Panc1 (cell line): ENCODE measurements at regions not wholly inside any gene's neighbourhood (a gene's known extent, or its start where the extent isn't known, plus 50 kb on each side); places are given as distances from the start of the nearest gene placed in this dataset.

Source experiments
- ATAC-seq: fragments of 200-7000 bp; cut with Tn5 transposase; 2 replicates; pipeline ENCODE4 v1.9.1; 2020; ENCODE audit warnings: mild to moderate bottlenecking, moderate library complexity
- BruUV-seq: library from RNA; stranded (reverse); fragments of 400-500 nt; replicated peaks from 2 replicates; lab custom pipeline; 2021; lab: Mats Ljungman, UMichigan
- CTCF ChIA-PET: fragments of 300-600 bp; sonication (Branson Sonifier 250); formaldehyde crosslinking; loops from one replicate; lab custom pipeline; 2022; ENCODE audit warnings: antibody characterized with exemption; lab: Charles Lee
- POLR2A ChIA-PET: fragments of 300-600 bp; sonication (Branson Sonifier 250); formaldehyde crosslinking; loops from one replicate; lab custom pipeline; 2022; ENCODE audit warnings: antibody characterized with exemption; lab: Charles Lee
- DNase-seq: peaks from one replicate; pipeline ENCODE4 v3.0.0-alpha.2; 2010; ENCODE audit warnings: low read depth, low spot score
- H3K27ac ChIP-seq: 2 replicates; pipeline ENCODE4 v1.5.1; 2011; ENCODE audit warnings: mild to moderate bottlenecking, low read length, inconsistent platforms
- H3K27me3 ChIP-seq: fragments of 200-500 bp; sonication (Bioruptor generic); 2 replicates; pipeline ENCODE4 v1.6.0; 2014; ENCODE audit warnings: low read length, inconsistent platforms; ENCODE audit not compliant: control insufficient read depth, insufficient read depth
- H3K36me3 ChIP-seq: fragments of 200-500 bp; sonication (Bioruptor generic); 2 replicates; pipeline ENCODE4 v1.5.1; 2014; ENCODE audit warnings: inconsistent platforms, mild to moderate bottlenecking, low read length, moderate library complexity; ENCODE audit not compliant: control insufficient read depth, insufficient read depth
- H3K4me1 ChIP-seq: 2 replicates; pipeline ENCODE4 v1.5.1; 2011; ENCODE audit warnings: inconsistent platforms, mild to moderate bottlenecking, low read length, moderate library complexity; ENCODE audit not compliant: control insufficient read depth, insufficient read depth
- H3K4me3 ChIP-seq, 2 experiments: 2 replicates each; pipeline ENCODE4 v1.5.1; 2011 to 2012; ENCODE audit warnings: low read depth in 2 of 2, low read length in 2 of 2, mild to moderate bottlenecking in 2 of 2, inconsistent platforms in 1 of 2, moderate library complexity in 1 of 2
- H3K9me3 ChIP-seq: fragments of 200-500 bp; sonication (Bioruptor generic); 2 replicates; pipeline ENCODE4 v1.5.1; 2014; ENCODE audit warnings: low read depth, mild to moderate bottlenecking, inconsistent platforms, low read length, moderate library complexity; ENCODE audit not compliant: control insufficient read depth, insufficient read depth
- POLR2AphosphoS5 ChIP-seq: IDR thresholded peaks from 2 replicates; pipeline ENCODE4 v1.6.1; 2012; ENCODE audit warnings: mild to moderate bottlenecking, low read depth, low read length, moderate library complexity
- SIN3A ChIP-seq: IDR thresholded peaks from 2 replicates; pipeline ENCODE4 v1.6.1; 2012; ENCODE audit warnings: low read depth, mild to moderate bottlenecking, low read length, moderate library complexity, borderline replicate concordance; ENCODE audit not compliant: insufficient read depth
- in situ Hi-C: cut with HindIII; loops from 2 replicates; pipeline ENCODE4 v1.10.0; 2016; ENCODE audit warnings: low sequenced_read_pairs, low pct_unique_long_range_greater_than_20kb
- intact Hi-C: fragments of 100-400 bp; cut with micrococcal nuclease; formaldehyde crosslinking; loops from one replicate; pipeline ENCODE4 v1.10.0; 2022; ENCODE audit not compliant: unreplicated experiment
- TF ChIP-seq, protein P1 (sequence below): fragments of 450-650 bp; IDR thresholded peaks from 2 replicates; pipeline ENCODE4 v1.5.1; 2017; ENCODE audit warnings: mild to moderate bottlenecking
- TF ChIP-seq, protein P2 (sequence below), 2 experiments: IDR thresholded peaks; 2 replicates each; pipeline ENCODE4 v1.6.1; 2011 to 2012; ENCODE audit warnings: low read depth in 2 of 2, control low read depth in 1 of 2, low read length in 1 of 2, mild to moderate bottlenecking in 1 of 2, moderate library complexity in 1 of 2; ENCODE audit not compliant: insufficient read depth in 1 of 2

DNA sequence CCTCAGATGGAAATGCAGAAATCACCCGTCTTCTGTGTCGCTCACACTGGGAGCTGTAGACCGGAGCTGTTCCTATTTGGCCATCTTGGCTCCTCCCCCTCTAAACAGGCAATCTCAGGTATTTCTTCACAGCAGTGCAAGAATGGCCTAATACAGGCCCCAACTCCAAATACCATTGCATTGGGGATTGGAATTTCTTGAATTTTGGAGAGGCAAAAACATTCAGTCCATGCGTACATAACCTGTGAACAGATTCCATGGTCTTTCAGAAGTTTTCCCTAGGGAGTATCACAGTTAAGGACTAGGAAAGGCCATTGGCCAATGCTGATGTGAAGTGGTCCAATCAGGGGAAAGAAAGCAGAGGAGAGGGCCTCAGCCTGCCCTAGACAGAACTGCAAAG, 128.2 kb upstream of the NOCT start:
- DNase-seq: no peak
- Histone ChIP-seq H3K27ac (no peak overlapping the region), H3K4me1 (no peaks in the 10 kb centered on the region), H3K4me3 (no peak overlapping the region), H3K27me3 (no peaks in the 10 kb centered on the region), H3K36me3 (no peaks in the 10 kb centered on the region), H3K9me3 (no peaks in the 10 kb centered on the region)
- BruUV-seq: no TSS peak
- ChIA-PET CTCF (no interaction called here), POLR2A (no interaction called here)
- in situ Hi-C loops: no loop called here
- ATAC-seq: no peak
- intact Hi-C loops: no loop called here
- TF ChIP-seq POLR2AphosphoS5: no peak
- TF ChIP-seq, protein P1, sequence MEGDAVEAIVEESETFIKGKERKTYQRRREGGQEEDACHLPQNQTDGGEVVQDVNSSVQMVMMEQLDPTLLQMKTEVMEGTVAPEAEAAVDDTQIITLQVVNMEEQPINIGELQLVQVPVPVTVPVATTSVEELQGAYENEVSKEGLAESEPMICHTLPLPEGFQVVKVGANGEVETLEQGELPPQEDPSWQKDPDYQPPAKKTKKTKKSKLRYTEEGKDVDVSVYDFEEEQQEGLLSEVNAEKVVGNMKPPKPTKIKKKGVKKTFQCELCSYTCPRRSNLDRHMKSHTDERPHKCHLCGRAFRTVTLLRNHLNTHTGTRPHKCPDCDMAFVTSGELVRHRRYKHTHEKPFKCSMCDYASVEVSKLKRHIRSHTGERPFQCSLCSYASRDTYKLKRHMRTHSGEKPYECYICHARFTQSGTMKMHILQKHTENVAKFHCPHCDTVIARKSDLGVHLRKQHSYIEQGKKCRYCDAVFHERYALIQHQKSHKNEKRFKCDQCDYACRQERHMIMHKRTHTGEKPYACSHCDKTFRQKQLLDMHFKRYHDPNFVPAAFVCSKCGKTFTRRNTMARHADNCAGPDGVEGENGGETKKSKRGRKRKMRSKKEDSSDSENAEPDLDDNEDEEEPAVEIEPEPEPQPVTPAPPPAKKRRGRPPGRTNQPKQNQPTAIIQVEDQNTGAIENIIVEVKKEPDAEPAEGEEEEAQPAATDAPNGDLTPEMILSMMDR: no peak
- TF ChIP-seq, protein P2, sequence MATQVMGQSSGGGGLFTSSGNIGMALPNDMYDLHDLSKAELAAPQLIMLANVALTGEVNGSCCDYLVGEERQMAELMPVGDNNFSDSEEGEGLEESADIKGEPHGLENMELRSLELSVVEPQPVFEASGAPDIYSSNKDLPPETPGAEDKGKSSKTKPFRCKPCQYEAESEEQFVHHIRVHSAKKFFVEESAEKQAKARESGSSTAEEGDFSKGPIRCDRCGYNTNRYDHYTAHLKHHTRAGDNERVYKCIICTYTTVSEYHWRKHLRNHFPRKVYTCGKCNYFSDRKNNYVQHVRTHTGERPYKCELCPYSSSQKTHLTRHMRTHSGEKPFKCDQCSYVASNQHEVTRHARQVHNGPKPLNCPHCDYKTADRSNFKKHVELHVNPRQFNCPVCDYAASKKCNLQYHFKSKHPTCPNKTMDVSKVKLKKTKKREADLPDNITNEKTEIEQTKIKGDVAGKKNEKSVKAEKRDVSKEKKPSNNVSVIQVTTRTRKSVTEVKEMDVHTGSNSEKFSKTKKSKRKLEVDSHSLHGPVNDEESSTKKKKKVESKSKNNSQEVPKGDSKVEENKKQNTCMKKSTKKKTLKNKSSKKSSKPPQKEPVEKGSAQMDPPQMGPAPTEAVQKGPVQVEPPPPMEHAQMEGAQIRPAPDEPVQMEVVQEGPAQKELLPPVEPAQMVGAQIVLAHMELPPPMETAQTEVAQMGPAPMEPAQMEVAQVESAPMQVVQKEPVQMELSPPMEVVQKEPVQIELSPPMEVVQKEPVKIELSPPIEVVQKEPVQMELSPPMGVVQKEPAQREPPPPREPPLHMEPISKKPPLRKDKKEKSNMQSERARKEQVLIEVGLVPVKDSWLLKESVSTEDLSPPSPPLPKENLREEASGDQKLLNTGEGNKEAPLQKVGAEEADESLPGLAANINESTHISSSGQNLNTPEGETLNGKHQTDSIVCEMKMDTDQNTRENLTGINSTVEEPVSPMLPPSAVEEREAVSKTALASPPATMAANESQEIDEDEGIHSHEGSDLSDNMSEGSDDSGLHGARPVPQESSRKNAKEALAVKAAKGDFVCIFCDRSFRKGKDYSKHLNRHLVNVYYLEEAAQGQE (IDR thresholded peaks at IDR 0.05; ENCODE audit: insufficient read depth in 1 of 2, low read depth in 2 of 2, low read length in 1 of 2): no peak

DNA sequence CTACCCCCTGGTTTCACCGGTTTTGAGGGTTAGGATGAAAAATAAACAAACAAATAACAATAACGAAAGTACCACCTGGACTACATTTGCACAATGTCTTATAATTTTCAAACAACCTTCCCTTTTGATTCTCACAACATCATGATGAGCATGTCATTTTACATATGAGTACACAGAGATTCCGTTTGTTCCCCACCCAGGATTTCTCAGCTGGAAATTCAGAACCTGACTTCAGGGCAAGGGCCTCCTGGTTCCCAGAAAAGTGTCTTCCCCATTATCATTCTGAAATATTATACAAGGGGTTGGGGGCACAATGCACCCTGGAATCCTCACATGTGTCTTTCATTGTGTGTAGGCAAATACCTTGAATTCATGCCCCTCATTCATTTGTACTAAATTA, 135.8 kb upstream of the NOCT start:
- Histone ChIP-seq H3K27ac (no peak overlapping the region), H3K27me3 (no peaks in the 10 kb centered on the region), H3K4me3 (no peak overlapping the region), H3K9me3 (no peaks in the 10 kb centered on the region), H3K4me1 (no peaks in the 10 kb centered on the region), H3K36me3 (no peaks in the 10 kb centered on the region)
- CTCF ChIA-PET: no interaction called here
- intact Hi-C loops (loop anchor here (10.0 kb wide), 1 partner anchor 695 kb away; no protein-coding TSS in a partner anchor), in situ Hi-C loops (no loop called here)
- POLR2A ChIA-PET: no interaction called here
- ATAC-seq: no peak
- TF ChIP-seq, protein P1: no peak
- no peak for TF ChIP-seq SIN3A
- DNase-seq: no peak
- BruUV-seq: no TSS peak
